ENCODE measurements at regions not wholly inside any gene's neighbourhood (a gene's known extent, or its start where the extent isn't known, plus 50 kb on each side); places are given as distances from the start of the nearest gene placed in this dataset.
A peak's percentile ranks its signal among the peaks of the same experiment; 100 is the strongest.

DNA sequence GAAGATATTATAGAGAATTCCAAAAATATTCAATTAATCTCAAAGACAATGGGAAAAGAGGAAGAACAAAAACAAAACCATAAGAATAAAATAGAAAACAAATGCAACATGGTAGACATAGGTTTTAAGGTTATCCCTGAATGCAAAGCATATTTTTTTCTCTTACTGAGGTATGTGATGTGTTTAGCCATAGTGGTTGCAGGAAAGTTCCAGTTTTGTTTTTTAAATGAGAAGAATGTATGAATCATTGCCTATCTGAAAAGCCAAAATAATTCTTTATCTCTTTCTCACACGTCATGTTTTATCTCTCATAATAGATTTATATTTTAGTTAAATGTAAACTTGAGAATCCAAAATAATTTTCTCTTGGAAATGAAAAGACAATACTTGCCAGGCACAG is 2591.7 kb upstream of the PCDH20 start:
- DNase-seq: no peak

DNA sequence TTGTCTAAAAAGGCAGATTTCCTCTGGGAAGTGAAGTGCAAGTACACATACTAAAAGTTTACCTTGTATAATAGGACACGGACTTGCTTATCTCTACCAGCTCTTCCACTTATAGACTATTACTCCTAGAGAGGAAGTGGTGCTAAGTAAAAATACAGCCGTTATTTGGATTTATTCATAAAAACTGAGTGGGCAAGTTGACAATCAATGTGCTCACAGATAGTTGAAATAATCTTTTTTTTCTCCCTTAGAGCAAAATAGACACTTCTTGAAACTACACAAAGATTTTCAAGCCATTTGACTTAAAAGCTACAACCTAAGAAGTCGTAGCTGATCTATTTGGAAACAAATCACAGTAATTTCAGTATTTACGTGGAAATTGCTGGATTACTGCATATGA is 2584.7 kb upstream of the PCDH20 start:
- DNase-seq: no peak

DNA sequence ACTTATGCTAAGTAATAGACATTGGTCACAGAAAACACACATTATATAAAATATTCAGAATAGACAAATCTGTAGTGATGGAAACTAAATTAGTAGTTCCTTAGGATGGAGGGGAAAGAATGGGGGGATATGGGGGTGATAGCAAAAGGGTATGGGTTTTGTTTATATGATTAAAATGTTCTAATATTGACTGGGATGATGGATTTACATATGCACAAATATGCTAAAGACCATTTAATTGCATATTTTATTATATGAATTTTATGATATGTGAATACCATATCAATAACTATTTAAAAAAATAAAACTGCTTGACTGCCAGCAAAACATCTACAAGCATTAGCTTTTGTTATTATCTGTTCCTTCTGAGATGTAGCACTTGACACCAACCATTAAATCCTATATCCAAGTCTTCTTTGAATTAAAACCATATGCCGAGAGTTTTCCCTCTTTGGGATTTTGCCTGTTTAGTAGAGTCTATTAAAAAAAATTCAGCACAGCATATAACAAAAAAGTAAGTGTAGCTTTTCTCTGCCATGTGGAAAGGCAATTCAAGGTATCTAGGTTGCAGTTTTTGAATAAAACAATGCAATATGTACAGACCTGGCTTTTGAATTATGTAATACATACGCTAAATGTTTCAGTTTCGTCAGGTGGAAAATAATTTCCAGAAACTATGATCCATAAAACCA is 2584.1 kb upstream of the PCDH20 start:
- no peak for DNase-seq

DNA sequence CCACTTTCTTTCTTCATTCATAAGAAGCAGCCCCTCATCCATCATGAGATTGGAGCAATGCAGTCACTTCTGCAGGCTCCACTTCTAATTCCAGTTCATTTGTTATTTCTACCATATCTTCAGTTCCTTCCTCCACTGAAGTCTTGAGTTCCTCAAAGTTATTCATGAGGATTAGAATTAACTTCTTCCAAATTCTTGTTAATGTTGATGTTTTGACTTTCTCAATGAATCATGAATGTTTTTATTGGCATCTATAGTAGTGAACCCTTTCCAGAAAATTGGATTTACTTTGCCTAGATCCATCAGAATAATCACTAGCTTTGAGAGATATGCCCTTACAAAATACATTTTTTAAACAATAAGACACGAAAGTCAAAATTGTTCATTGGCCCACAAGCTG is 2567.7 kb upstream of the PCDH20 start:
- no peak for DNase-seq

DNA sequence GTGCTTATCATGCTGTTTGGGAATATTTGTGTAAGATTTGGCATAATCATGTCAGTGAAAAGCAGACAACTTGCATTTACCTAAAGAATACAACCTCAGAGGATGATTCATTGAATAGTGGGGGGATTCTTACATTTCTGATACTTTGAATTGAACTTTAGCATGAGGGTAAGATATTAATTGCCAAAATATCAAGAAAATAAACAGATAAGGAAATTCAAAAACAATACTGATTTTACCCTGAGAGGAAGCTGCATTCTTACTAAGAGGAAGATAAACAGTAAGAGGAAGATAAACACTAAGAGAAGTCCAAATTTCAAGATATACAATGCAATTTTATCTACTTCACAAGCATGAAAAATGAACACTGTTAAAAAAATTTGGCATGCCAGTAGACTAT is 2564.3 kb upstream of the PCDH20 start:
- no peak for DNase-seq

DNA sequence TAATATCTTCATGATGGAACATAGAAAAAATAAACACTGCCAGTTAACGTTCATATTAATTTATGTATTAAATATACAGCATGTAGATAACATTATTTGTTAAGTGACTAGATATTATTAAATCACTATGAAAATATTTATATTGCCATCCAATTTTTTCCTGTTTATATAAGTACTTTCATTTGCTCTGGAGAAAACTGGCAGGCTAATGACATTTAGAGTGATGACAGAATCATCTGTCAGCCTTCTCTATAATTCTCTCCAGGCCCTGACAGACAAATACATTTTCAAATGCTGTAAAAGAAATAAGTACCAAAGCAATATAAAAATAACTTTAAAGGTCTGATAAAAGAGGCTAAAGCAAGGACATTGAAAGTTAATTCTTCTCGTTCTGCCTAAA is 2556.7 kb upstream of the PCDH20 start:
- no peak for DNase-seq

DNA sequence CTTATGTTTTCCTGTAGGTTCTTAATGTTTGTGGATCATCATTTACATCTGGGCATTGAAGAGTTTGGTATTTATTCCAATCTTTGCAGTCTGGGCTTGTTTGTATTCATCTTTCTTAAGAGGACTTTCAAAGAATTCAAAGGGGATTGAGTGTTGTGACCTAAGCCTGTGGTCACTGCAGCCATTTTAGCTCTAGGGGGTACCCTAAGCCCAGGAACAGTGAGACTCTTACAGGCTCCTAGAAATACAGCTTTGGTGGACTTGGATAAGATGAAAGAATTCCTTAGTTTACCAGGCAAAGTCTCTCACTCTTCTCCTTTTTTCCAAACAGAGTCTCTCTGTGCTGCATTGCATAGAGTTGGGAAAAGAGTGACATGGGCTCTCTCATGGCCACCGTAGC is 2539.0 kb upstream of the PCDH20 start:
- DNase-seq: no peak

DNA sequence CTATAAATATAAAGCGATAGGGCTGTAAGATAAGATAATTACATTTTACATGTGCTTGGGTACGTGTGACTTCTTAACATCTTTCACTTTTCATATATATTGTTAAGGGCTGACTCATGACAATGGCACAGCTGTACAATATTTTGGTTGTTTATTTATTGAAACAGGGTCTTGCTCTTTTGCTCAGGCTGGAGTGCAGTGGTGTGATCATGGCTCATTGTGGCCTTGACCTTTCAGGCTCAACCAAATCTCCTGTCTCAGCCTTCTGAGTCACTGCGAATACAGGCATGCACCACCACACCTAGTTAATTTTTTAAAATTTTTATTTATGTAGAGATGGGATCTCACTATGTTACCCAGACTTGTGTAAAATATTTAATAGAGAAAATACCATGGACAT is 2532.4 kb upstream of the PCDH20 start:
- no peak for DNase-seq

DNA sequence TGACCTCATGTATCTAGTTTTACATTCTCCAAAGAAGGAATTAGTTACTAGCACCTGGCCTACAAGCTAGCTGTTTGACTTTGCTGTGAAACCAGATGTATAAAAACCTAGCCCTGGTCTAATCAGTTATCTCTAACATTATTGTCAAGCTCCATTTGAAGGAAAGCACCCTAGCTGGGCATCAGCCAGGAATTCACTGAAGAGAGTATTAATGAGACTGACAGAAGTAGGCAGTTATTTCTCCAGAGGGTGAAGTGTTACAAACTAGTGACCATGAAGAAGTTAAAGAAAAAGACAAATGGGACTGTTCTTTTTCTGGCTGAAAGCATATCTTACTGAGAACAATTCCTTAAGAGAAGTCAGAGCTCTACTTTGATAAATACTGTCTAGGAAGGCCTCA is 2529.3 kb upstream of the PCDH20 start:
- no peak for DNase-seq

DNA sequence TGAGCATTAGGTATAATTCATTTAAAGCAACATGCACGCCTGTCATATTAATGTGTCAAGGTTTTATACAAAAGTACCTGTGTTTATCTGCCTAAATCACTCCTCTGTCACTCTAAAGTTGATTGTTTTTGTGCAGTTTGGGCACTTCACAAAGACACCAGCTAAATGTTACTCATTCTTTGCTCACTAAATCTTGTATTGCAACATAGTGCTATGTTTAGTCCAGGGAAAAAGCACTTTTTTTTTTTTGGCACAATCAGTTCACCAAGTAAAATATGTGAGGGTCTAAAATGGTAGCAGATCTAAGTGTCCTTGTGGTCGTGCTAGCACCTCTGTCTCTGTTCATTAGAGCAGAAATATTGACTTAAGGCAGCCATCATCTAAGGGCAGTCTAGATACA is 2526.7 kb upstream of the PCDH20 start:
- DNase-seq: no peak

DNA sequence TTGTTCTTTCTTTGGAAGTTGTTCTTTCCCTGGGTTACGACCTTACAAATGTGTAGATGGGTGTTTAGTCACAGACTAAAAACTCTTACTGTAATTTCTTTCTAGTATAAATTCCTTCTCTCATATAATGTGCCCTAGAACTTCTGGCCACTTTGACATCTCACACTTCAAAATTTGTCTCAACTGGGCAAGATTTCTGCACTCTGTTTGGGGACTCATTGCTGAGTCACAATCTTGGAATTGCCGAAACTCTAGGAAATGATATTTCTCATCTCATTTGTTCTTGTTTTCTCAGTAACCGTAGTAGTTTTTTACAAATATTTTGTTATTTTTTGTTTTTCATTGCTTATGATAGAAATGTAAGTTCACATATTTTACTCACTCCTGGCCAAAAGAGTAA is 2523.2 kb upstream of the PCDH20 start:
- DNase-seq: peak; percentile 10

DNA sequence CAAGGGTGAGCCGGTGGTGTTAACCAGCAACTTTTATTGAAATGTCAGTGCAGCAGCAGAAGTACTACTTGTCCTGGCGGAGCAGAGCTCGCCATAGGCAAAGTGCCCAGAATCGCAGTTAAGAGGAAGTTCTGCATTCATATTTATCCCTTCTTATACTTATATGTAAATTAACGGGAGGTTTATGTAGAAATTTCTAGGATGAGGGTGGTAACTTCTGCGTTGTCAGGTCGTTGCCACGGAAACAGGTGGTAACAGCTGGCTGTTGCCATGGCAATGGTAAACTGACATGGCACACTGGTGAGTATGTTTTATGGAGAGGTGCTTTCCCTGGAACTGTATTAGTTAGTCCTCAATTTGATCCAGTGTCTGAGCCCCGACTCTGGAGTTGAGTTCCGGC is 2494.9 kb upstream of the PCDH20 start:
- no peak for DNase-seq

DNA sequence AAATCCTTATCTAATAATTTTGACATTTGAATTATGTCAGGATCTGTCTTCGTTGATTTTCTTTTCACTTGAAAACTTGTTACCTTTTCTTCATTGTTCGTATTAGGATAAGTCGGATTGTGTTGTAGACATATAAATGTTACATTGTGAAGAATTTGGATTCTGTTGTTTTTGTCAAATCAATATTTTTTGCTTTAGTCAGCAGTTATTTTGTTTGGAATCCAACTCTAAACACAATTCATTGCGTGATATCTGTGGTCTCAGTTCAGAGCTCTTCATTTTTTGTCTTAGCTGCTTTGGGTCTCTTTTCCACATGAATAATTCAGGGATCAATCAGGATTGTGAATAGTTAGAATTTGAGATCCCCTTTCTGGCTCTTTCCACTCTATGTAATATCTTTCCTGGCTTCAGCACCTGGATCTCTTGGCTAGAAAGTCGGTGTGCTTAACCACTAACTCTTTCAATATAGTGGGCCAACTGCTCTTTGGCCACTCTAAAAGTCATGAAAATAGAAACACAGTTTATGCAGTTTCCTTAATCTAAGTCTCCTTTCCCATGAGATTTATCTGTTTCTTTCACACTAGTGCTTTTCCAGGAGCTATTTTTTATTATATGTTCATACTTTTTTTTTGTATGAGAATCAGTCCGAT is 2494.2 kb upstream of the PCDH20 start:
- DNase-seq: no peak

DNA sequence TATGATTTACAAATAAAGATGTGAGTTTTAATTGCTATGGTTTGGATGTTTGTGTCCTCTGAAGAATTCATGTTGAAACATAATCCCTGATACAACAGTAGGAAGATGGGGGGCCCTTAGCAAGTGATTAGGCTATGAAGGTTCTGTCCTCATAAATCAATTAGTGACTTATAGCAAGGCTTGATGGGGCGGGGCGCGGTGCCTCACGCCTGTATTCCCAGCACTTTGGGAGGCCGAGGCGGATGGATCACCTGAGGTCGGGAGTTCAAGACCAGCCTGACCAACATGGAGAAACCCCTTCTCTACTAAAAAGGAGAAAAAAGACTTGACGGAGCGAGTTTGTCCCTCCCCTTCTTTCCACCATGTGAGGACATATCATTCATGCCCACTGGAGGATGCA is 2486.5 kb upstream of the PCDH20 start:
- no peak for DNase-seq

DNA sequence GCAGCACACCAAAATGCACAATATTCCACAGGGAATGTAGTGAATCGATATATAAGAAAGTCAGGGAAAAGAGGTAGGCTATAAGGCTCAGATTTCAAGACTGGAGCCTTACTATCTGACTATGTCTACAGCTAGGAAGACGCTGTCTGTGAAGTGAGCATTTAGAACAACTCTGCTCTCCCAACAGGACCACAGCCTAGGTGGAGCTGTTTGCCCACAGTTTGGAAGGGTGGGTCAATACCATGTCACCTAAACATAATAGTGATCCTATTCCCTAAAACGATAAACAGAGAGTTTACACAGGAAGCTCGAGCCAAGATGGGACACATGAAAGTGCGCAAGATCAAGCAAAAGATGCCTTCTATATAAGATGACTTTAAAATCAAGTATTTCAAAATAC is 2486.0 kb upstream of the PCDH20 start:
- DNase-seq: no peak

DNA sequence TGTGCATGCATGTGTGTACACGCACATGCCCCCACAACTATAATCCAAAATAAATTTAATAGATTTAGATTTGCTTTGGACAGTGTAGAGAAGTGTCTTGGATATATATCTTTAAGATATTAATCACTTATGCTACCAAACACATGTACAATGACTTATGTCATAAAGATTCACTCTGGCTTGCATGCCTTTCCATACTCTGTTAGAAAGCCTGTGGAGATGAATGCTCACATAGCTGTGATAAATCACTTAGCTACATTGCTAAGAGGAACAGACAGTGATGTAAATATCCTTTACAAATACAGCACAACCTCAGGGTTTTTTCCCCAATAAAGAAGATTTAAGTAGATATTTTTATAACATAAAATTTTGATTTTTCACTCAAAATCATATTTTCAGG is 2484.8 kb upstream of the PCDH20 start:
- DNase-seq: no peak

DNA sequence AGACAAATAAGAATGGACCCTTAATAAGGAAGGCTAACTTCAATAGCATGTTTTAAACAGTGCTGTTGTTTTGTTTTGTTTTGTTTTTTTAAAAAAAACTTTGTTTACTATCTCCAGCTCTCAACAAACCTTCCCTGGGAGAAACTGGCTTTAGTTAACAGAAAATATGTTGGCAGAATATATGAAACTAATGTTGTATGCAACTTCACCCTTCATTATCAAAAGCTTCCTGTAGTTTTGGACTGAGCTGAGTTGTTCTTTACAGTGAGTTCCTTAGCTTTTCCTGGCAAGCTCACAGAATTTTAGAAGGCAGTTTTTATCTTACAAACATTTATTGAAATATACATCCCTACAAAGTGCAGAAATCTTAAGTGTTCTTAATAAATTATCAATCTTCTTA is 2480.7 kb upstream of the PCDH20 start:
- no peak for DNase-seq

DNA sequence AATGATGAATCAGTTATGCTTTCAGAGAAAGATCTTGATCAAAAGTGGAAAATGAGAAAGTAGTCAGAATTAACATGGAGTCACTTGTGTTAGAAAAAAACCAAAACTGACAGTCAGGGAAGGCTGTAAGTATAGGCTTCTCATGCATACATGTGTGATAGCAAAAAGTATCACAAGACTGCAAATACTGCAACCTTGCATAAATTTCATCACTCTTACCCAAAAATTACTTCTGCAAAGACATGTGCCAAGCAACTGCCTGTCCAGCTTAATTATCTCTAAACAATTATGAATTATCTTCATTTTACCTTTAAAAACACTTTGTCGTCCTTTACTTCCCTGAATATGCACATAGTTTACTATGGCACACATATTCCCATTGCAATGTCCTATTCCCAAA is 2466.4 kb upstream of the PCDH20 start:
- no peak for DNase-seq

DNA sequence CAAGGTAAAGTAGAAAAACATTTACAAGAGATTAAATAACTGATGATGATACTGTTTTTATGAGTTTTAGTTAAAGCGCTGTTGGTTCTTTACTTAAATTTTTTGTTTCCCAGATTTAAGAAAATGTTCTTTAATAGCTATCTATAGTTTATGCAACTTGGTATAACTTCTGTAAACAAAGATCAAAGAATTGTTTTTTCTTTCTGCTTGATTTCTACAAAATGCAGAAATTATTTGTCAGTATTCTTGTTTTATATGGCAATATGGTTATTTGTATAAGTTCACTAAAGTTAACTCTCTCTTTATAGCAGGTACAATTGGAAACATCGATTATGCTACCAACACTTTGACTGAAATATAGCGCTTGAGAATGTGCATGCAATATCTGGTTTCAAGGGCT is 2465.1 kb upstream of the PCDH20 start:
- DNase-seq: no peak

DNA sequence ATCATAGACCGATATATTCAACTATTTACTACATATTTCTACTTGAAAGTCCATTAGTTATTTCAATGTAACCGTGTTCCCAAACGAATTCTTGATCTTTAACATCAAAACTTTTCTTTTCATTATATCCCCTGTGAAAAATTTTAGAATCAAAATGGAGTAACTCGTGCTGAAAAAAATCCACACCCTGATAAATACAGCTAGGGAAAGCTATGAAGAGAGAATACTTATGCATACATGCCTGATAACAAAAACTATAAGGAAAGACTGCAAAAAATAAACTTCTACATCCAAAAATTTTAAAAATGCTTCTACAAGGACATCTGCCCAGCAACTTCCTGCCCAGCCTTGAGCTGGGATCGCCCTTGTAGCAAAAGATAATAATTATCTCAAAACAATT is 2458.3 kb upstream of the PCDH20 start:
- DNase-seq: no peak

DNA sequence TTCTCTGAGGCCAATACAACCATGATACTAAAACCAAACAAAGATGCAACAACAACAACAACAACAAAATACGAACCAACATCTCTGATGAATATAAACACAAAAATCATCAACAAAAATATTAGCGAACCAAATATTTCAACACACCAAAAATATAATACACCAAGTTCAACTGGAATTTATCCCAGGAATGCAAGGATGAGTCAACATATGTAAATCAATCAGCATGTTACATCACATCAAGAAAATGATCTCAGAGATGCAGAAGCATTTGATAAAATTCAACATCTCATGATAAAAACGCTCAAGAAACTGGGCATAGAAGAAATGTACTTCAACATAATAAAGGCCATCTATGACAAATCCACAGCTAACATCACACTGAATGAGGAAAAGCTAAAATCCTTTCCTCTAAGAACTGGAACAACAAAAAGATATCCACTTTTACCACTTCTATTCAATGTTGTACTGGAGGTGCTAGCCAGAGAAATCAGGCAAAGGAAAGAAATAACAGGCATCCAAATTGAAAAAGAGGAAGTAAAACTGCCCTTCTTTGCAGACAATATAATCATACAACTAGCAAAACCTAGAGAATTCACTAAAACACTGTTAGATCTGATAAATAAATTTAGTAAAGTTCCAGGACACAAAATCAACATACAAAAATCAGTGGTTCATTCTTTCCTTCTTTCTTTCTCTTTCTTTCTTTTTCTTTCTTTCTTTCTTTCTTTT is 2448.7 kb upstream of the PCDH20 start:
- no peak for DNase-seq

DNA sequence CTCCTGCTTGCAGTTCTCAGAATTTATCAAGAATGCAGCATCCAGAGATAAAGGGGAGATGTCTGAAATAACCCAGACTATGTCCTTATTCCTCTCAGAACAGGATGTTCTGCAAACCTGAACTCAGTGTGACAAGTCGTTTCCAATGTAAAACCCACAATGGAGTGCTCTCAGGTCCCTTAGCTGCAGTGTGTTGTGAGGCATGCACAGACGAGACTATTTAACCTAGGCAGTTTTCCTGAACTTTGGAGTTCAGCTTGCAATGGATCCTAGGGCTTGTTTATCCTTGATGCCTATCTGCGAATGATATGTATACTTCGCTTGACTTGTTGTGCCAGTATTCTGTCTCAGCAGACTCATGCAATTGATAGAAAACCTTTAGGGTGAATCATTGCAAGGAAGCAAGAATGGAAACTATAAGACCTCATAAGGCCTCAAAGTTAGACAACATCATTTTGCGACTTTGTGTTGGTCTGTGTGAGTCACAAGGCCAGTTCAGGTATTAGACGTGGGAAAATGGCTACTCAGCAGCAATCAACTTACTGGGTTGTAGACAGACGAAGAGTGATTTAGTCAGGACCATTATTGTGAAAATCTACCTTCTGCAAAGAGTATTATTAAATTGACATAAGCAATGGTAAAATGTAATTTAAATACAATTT is 2439.9 kb upstream of the PCDH20 start:
- DNase-seq: no peak

DNA sequence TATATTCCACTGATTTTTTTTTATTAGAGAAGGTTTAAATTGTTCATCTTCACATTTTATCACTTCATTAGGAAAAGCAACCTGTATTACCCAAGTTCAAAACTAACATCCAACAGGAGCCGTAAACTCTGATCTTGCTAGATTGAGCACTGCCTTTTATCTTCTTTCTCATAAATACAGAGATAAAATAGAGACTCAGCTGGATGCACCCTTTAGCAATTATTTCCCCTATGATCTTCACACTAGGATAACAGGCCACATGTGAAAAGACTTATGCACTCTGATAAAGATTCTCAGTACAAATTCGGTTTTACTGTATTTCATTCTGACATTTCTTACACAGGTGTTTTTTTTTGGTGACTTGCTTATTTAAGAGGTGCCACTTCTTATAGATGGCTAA is 2438.2 kb upstream of the PCDH20 start:
- DNase-seq: no peak

DNA sequence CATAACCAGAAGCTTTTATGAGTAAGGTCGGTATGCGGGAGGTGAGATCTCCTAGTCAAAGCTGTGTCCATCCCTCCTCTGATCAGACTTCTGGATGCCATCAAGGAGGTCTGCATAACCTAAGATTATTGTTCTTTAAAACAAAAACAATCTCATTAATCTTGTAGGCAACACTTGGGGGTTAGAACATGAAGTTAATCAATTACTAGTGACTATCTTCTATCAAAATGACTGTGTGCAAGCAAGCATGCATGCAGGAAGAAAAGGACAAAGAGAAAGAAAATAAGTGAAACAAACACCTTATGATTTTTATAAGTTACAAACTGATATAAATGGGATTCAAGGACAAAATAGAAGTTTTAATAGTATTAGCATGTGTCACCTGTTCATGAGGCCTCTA is 2435.9 kb upstream of the PCDH20 start:
- DNase-seq: no peak

Measured in amniotic stem cell (primary cell).